WTC11 (cell line): ENCODE measurements at regions not wholly inside any gene's neighbourhood (a gene's known extent, or its start where the extent isn't known, plus 50 kb on each side); places are given as distances from the start of the nearest gene placed in this dataset.

Experiments used
- ATAC-seq: fragments of 200-7000 bp; cut with Tn5 transposase; 2 replicates; pipeline ENCODE4 v1.10.0; 2021; ENCODE audit warnings: mild to moderate bottlenecking, moderate library complexity
- CTCF ChIA-PET: fragments of 300-600 bp; sonication (Branson Sonifier 250); formaldehyde crosslinking; loops from one replicate; lab custom pipeline; 2021; ENCODE audit warnings: antibody characterized with exemption; lab: Charles Lee
- POLR2A ChIA-PET: fragments of 350-600 bp; sonication (Branson Sonifier 250); formaldehyde crosslinking; loops from one replicate; lab custom pipeline; 2021; ENCODE audit warnings: antibody characterized with exemption; lab: Charles Lee
- DNase-seq: peaks from one replicate; pipeline ENCODE4 v3.0.0; 2021; ENCODE audit warnings: low spot score
- H3K27ac Mint-ChIP-seq: 2 replicates; pipeline ENCODE4 v1.8.0; 2021; ENCODE audit warnings: mixed read lengths
- H3K27me3 Mint-ChIP-seq: 2 replicates; pipeline ENCODE4 v1.8.0; 2021; ENCODE audit warnings: low read depth, mild to moderate bottlenecking, moderate library complexity, mixed read lengths
- H3K36me3 Mint-ChIP-seq: 2 replicates; pipeline ENCODE4 v1.8.0; 2021; ENCODE audit warnings: mixed read lengths
- H3K4me1 Mint-ChIP-seq: 2 replicates; pipeline ENCODE4 v1.8.0; 2022; ENCODE audit warnings: mixed read lengths
- H3K4me3 Mint-ChIP-seq: 2 replicates; pipeline ENCODE4 v1.8.0; 2021; ENCODE audit warnings: mild to moderate bottlenecking, moderate library complexity, mixed read lengths
- H3K9me3 Mint-ChIP-seq: 2 replicates; pipeline ENCODE4 v1.8.0; 2021; ENCODE audit warnings: mixed read lengths
- AFF4 ChIP-seq: sonication (generic); formaldehyde crosslinking; IDR thresholded peaks from 2 replicates; pipeline ENCODE4 v1.8.1; 2023; ENCODE audit warnings: mild to moderate bottlenecking, missing genetic modification reagents, borderline replicate concordance
- AR ChIP-seq: fragments of 250-450 bp; sonication (Bioruptor Pico); IDR thresholded peaks from 2 replicates; pipeline ENCODE4 v1.9.0; 2021; ENCODE audit warnings: mild to moderate bottlenecking
- ATF6 ChIP-seq: sonication (generic); formaldehyde crosslinking; IDR thresholded peaks from 2 replicates; pipeline ENCODE4 v1.8.1; 2023; ENCODE audit warnings: mild to moderate bottlenecking, missing genetic modification reagents
- CBFB ChIP-seq: sonication (generic); formaldehyde crosslinking; IDR thresholded peaks from 2 replicates; pipeline ENCODE4 v1.8.1; 2022; ENCODE audit warnings: mild to moderate bottlenecking, low read depth, missing genetic modification reagents
- CREM ChIP-seq: sonication (generic); formaldehyde crosslinking; IDR thresholded peaks from 2 replicates; pipeline ENCODE4 v1.8.1; 2022; ENCODE audit warnings: mild to moderate bottlenecking, missing genetic modification reagents, moderate library complexity
- E2F1 ChIP-seq: sonication (generic); formaldehyde crosslinking; IDR thresholded peaks from 2 replicates; pipeline ENCODE4 v1.8.0; 2022; ENCODE audit warnings: mild to moderate bottlenecking, missing genetic modification reagents
- E2F5 ChIP-seq: sonication (generic); formaldehyde crosslinking; IDR thresholded peaks from 2 replicates; pipeline ENCODE4 v1.8.1; 2022; ENCODE audit warnings: mild to moderate bottlenecking, moderate library complexity, missing genetic modification reagents
- ELF4 ChIP-seq: sonication (generic); formaldehyde crosslinking; IDR thresholded peaks from 2 replicates; pipeline ENCODE4 v1.8.1; 2022; ENCODE audit warnings: low read depth, mild to moderate bottlenecking, moderate library complexity, missing genetic modification reagents
- ETV6 ChIP-seq: sonication (generic); formaldehyde crosslinking; IDR thresholded peaks from 2 replicates; pipeline ENCODE4 v1.8.1; 2022; ENCODE audit warnings: mild to moderate bottlenecking, missing genetic modification reagents
- GABPB1 ChIP-seq: sonication (generic); formaldehyde crosslinking; IDR thresholded peaks from 2 replicates; pipeline ENCODE4 v1.8.1; 2023; ENCODE audit warnings: mild to moderate bottlenecking, missing genetic modification reagents
- JAZF1 ChIP-seq: fragments of 250-450 bp; sonication (Bioruptor Pico); IDR thresholded peaks from 2 replicates; pipeline ENCODE4 v1.9.0; 2021; ENCODE audit warnings: moderate library complexity, mild to moderate bottlenecking, inconsistent platforms
- MAX ChIP-seq: sonication (generic); formaldehyde crosslinking; IDR thresholded peaks from 2 replicates; pipeline ENCODE4 v1.8.0; 2022; ENCODE audit warnings: mild to moderate bottlenecking, missing genetic modification reagents
- MLX ChIP-seq: sonication (generic); formaldehyde crosslinking; IDR thresholded peaks from 2 replicates; pipeline ENCODE4 v1.8.1; 2023; ENCODE audit warnings: mild to moderate bottlenecking, missing genetic modification reagents, moderate library complexity
- MXD4 ChIP-seq: fragments of 250-450 bp; sonication (Bioruptor Pico); IDR thresholded peaks from 2 replicates; pipeline ENCODE4 v1.8.0; 2021; ENCODE audit warnings: mild to moderate bottlenecking, moderate library complexity, borderline replicate concordance
- NFATC4 ChIP-seq: fragments of 250-450 bp; sonication (Bioruptor Pico); IDR thresholded peaks from 2 replicates; pipeline ENCODE4 v1.9.0; 2021; ENCODE audit warnings: mild to moderate bottlenecking
- OVOL2 ChIP-seq: fragments of 250-450 bp; sonication (Bioruptor Pico); IDR thresholded peaks from 2 replicates; pipeline ENCODE4 v1.9.0; 2021; ENCODE audit warnings: mild to moderate bottlenecking, borderline replicate concordance
- PRDM15 ChIP-seq: sonication (generic); formaldehyde crosslinking; IDR thresholded peaks from 2 replicates; pipeline ENCODE4 v1.8.0; 2022; ENCODE audit warnings: missing genetic modification reagents
- TEAD1 ChIP-seq: sonication (generic); formaldehyde crosslinking; IDR thresholded peaks from 2 replicates; pipeline ENCODE4 v1.8.0; 2022; ENCODE audit warnings: mild to moderate bottlenecking, missing genetic modification reagents
- TP53 ChIP-seq: sonication (generic); formaldehyde crosslinking; IDR thresholded peaks from 2 replicates; pipeline ENCODE4 v1.8.1; 2023; ENCODE audit warnings: mild to moderate bottlenecking, missing genetic modification reagents
- ZMAT4 ChIP-seq: fragments of 250-450 bp; sonication (Bioruptor Pico); IDR thresholded peaks from 2 replicates; pipeline ENCODE4 v1.9.0; 2021; ENCODE audit warnings: mild to moderate bottlenecking
- ZNF263 ChIP-seq: sonication (generic); formaldehyde crosslinking; IDR thresholded peaks from 2 replicates; pipeline ENCODE4 v1.8.1; 2022; ENCODE audit warnings: low read depth, mild to moderate bottlenecking, moderate library complexity, missing genetic modification reagents

- TF ChIP-seq AFF4 (no peak), E2F5 (CRISPR knock-in tag) (no peak), E2F1 (no peak), CBFB (CRISPR knock-in tag) (no peak), ZNF263 (no peak), TEAD1 (CRISPR knock-in tag) (no peak)
These were observed 299.9 kb downstream of the RPS24 start (continued) for GRCh38 chr10:78333362-78334143.

- ChIA-PET CTCF (interaction anchor here (1.1 kb wide), 1 partner anchor 288 kb away, joined by 4 read pairs; no protein-coding TSS in a partner anchor), POLR2A (no interaction called here)
- Mint-ChIP-seq H3K27me3 (peaks cover 7% of the 10 kb centered on the region), H3K36me3 (no peaks in the 10 kb centered on the region), H3K27ac (no peak overlapping the region), H3K4me3 (no peak overlapping the region), H3K9me3 (peaks cover 14% of the 10 kb centered on the region), H3K4me1 (peaks cover 7% of the 10 kb centered on the region)
- no peak for ATAC-seq
- no peak for DNase-seq
- no peak for TF ChIP-seq ZMAT4 (CRISPR knock-in tag)
- TF ChIP-seq TP53 (CRISPR knock-in tag): no peak
- no peak for TF ChIP-seq CREM
- no peak for TF ChIP-seq ETV6 (CRISPR knock-in tag)
- TF ChIP-seq JAZF1 (CRISPR knock-in tag): no peak
- no peak for TF ChIP-seq ATF6 (CRISPR knock-in tag)
- no peak for TF ChIP-seq MXD4 (CRISPR knock-in tag)
- TF ChIP-seq MAX: no peak
- no peak for TF ChIP-seq MLX
- no peak for TF ChIP-seq OVOL2 (CRISPR knock-in tag)
- no peak for TF ChIP-seq ELF4 (CRISPR knock-in tag)
- TF ChIP-seq PRDM15 (CRISPR knock-in tag): no peak
- TF ChIP-seq AR (CRISPR knock-in tag): no peak
- TF ChIP-seq GABPB1 (CRISPR knock-in tag): no peak
- no peak for TF ChIP-seq NFATC4 (CRISPR knock-in tag)
These were observed 301.7 kb downstream of the RPS24 start for GRCh38 chr10:78335371-78335690.
